ENCODE measurements at regions not wholly inside any gene's neighbourhood (a gene's known extent, or its start where the extent isn't known, plus 50 kb on each side); places are given as distances from the start of the nearest gene placed in this dataset.

GRCh38 chr9:106065136-106065535 is 370.8 kb downstream of the TMEM38B start:
- TF ChIP-seq EP300 (IDR thresholded peaks at IDR 0.05; ENCODE audit: low read depth) (no peak), CTCF (IDR thresholded peaks at IDR 0.05) (no peak)
